Lower leg skin (tissue), 4 donors: ENCODE measurements at regions not wholly inside any gene's neighbourhood (a gene's known extent, or its start where the extent isn't known, plus 50 kb on each side); places are given as distances from the start of the nearest gene placed in this dataset.

Source experiments
- DNase-seq, 2 donors: peaks; one replicate each; pipeline ENCODE4 v3.0.0-alpha.2; 2019; ENCODE audit warnings: low spot score in 2 of 2
- H3K4me3 ChIP-seq: fragments of 200-600 bp; sonication (generic); 2 replicates; pipeline ENCODE4 v1.5.1; 2017; ENCODE audit warnings: mild to moderate bottlenecking, low read depth; ENCODE audit not compliant: poor library complexity, severe bottlenecking
- POLR2A ChIP-seq, 2 donors: fragments of 450-650 bp; IDR thresholded peaks; one replicate each; pipeline ENCODE4 v1.6.1; 2016 to 2017; ENCODE audit warnings: antibody characterized with exemption in 2 of 2, mild to moderate bottlenecking in 1 of 2, moderate library complexity in 1 of 2
- WGBS, 2 donors: methylation state at CpG; one replicate each; pipeline ENCODE4 v1.1.5; 2018; 5-methylcytosine and 5-hydroxymethylcytosine counted together
- intact Hi-C: fragments of 100-400 bp; cut with DNase I; formaldehyde crosslinking; loops from one replicate; pipeline ENCODE4 v1.15.0; 2023; ENCODE audit warnings: low total_unique reads
- TF ChIP-seq, protein P1 (sequence below), 3 donors: fragments of 450-650 bp; IDR thresholded peaks; one replicate each; pipeline ENCODE4 v1.5.1; 2016; ENCODE audit warnings: antibody characterized with exemption in 3 of 3, mild to moderate bottlenecking in 3 of 3, moderate library complexity in 2 of 3

DNA sequence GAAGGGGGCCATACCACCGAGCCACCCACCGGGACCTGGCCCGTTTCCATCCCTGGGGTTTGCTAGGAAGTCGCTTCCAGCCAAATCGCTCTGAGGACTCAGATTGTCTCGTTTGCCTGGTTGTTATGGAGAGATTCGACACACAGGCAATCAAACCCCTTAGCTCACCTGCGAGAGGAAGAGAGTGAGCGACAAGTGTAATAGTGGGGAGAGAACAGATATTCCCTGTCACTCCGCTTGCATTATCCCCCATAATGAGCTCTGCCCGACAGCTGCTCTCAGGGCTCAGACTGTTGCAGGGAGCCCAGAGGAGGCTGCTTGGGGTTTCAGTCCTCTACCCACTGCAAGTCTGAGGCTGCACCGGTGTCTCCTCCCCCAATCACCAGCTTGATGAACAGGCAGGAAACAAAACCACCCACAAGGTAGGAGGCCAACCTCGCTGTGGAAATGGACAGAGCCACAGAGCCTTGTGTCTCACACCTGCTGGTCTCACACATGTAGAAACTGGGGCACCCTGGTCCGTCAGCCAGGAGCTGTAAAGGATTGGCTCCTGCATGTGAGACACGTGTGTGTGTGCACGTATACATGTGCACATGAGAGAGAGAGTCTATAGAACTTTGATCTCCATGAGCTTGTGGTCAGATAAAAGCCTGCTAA lies 351.1 kb downstream of the BUD13 start:
- TF ChIP-seq POLR2A (IDR thresholded peaks at IDR 0.05), result no peak
- TF ChIP-seq, protein P1, sequence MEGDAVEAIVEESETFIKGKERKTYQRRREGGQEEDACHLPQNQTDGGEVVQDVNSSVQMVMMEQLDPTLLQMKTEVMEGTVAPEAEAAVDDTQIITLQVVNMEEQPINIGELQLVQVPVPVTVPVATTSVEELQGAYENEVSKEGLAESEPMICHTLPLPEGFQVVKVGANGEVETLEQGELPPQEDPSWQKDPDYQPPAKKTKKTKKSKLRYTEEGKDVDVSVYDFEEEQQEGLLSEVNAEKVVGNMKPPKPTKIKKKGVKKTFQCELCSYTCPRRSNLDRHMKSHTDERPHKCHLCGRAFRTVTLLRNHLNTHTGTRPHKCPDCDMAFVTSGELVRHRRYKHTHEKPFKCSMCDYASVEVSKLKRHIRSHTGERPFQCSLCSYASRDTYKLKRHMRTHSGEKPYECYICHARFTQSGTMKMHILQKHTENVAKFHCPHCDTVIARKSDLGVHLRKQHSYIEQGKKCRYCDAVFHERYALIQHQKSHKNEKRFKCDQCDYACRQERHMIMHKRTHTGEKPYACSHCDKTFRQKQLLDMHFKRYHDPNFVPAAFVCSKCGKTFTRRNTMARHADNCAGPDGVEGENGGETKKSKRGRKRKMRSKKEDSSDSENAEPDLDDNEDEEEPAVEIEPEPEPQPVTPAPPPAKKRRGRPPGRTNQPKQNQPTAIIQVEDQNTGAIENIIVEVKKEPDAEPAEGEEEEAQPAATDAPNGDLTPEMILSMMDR (IDR thresholded peaks at IDR 0.05), result no peak
- intact Hi-C loops, result no loop called here
- 70 to 72% methylated on average over 16 of the region's 16 CpGs for WGBS, 2 donors
- DNase-seq, result no peak
- H3K4me3 ChIP-seq, result no peak overlapping the region

DNA sequence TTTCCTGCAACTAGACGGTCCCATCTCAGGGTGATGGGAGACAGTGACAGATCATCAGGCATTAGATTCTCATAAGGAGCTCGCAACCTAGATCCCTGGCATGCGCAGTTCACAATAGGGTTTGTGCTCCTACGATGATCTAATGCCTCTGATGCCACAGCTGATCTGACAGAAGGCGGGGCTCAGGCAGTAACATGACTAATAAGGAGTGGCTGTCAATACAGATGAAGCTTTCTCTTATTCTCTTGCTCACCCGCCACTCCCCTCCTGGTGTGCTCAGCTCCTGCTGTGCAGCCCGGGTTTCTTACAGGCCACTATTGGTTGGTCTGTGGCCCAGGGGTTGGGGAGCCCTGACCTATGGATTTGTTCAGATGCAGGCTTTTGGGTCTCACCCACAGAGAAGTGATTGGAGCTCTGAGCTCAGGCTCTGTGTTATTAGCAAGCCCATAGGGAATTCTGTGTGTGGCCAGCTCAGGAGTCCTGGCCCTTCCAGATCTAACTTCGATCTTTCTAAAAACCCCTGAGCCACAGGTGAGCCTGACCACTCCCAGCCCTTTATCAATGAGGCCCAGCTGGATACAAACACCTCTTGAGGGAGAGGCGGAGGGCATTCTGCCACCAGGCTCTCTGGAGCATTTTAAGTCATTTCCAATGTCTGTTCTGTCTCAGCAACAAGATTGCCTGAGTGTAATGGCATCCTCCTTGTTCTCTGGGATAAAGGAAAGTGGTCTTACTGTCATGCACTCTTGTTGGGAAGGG lies 351.8 kb downstream of the BUD13 start:
- no peak overlapping the region for H3K4me3 ChIP-seq
- no peak for DNase-seq
- 54 to 55% methylated on average over 9 of the region's 9 CpGs for WGBS, 2 donors
- no peak for TF ChIP-seq POLR2A (IDR thresholded peaks at IDR 0.05)
- TF ChIP-seq, protein P1 (IDR thresholded peaks at IDR 0.05), result no peak
- intact Hi-C loops, result no loop called here

DNA sequence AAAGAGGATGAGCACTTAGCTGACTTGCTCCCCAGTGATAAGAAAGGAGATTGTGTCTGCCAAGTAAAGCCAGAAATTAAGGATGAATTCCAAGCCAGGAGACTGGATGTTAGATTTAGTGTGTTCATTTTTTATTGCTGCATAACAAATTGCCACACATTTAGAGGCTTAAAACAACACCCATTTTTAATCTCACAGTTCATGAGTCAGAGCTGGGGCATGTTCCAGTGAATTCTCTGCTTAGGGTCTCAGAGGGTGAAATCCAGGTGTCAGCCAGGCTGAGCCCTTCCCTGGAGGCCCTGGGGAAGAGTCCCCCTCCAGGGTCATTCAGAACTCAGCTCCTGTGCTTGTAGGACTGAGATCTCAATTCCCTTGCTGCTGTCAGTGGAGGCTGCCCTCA lies 352.8 kb downstream of the BUD13 start:
- intact Hi-C loops, result no loop called here
- no peak overlapping the region for H3K4me3 ChIP-seq
- no peak for DNase-seq
- TF ChIP-seq POLR2A (IDR thresholded peaks at IDR 0.05), result no peak

DNA sequence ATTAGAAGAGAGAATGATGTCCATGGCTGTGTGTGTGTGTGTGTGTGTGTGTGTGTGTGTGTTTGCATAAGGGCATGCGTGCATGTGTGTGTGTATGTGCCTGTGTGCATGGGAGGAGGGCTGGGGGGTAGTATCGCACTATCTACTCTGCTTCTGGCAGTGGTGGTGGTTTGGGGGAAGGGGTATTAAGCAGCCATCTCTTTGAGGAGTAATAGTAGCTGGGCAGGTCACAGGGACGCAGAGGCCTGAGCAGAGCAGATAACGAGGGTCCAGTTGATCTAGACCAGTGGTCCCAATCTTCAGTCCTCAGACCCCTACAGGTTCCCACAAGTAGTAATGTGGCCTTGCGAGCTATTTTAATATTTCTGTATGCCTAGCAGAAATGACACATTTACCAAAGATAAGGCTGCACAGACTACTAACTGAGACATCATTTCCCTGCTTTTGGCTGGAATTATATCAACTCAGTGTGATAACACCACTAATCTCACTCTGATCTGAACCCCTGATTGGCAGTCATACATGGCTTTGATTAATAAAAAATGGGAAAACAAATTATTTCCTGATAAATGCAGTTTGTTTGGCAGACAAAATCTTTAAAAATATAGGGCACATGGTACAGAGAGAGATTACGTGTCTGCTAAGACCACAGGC lies 354.3 kb downstream of the BUD13 start:
- intact Hi-C loops, result no loop called here
- TF ChIP-seq POLR2A (IDR thresholded peaks at IDR 0.05), result no peak
- TF ChIP-seq, protein P1 (IDR thresholded peaks at IDR 0.05), result no peak
- no peak overlapping the region for H3K4me3 ChIP-seq
- DNase-seq, result no peak
- WGBS, 2 donors, result 86 to 97% methylated on average over 6 of the region's 6 CpGs

DNA sequence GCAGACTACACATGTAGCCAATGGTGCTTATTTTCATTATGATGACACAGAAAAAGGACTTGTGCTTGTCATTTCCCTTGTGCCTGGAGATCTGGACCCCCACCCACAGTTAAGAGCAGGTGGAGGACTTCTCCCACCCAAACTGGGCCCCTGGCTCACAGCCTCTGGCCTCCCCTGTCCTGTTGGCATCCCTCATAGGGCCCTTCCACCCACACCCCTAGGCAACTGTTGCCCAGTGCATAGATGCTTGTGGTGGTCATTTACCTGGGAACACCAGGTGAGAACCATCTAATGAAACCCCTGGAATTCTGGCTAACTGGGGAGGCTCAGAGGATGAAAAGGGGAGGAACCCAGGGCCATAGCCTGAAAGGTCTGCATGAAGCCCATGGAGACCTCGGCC lies 355.9 kb downstream of the BUD13 start:
- intact Hi-C loops, result no loop called here
- 89 to 100% methylated on average over 1 of the region's 1 CpG for WGBS, 2 donors
- DNase-seq, result no peak
- TF ChIP-seq, protein P1 (IDR thresholded peaks at IDR 0.05), result no peak
- TF ChIP-seq POLR2A (IDR thresholded peaks at IDR 0.05), result no peak
- no peak overlapping the region for H3K4me3 ChIP-seq

DNA sequence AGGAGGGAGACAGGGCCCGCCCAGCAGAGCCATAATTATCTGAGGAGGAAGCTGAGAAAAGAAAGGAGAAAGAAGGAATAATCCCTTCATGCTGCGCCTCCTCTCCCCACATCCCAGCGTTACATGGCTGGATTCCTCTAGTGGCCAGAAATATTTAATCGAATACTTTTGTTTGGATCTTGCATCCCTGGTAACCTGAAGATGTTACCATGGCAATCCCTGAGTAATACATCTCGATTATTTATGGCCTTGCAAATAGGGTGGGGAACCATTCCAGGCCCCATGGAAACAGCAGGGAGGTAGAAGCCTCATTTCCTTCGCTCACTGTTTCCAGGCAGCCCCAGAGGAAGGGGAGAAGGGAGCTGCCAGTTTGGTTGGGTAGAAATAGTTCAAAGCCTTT lies 357.7 kb downstream of the BUD13 start:
- 53 to 58% methylated on average over 6 of the region's 6 CpGs for WGBS, 2 donors
- TF ChIP-seq, protein P1 (IDR thresholded peaks at IDR 0.05), result no peak
- no peak for TF ChIP-seq POLR2A (IDR thresholded peaks at IDR 0.05)
- intact Hi-C loops, result no loop called here
- H3K4me3 ChIP-seq, result no peak overlapping the region
- DNase-seq, result no peak
